HCT116 (cell line): ENCODE measurements at regions not wholly inside any gene's neighbourhood (a gene's known extent, or its start where the extent isn't known, plus 50 kb on each side); places are given as distances from the start of the nearest gene placed in this dataset.

Source experiments
- CTCF ChIP-seq, 3 experiments: fragments of 200-600 bp in 1 of 3; sonication (generic) in 1 of 3; IDR thresholded peaks in 2 of 3; conservative IDR thresholded peaks in 1 of 3; 2 replicates each; pipeline ENCODE4 v1.5.1; 2012 to 2017; ENCODE audit warnings: low read depth in 2 of 3, low read length in 2 of 3, antibody characterized with exemption in 1 of 3, borderline replicate concordance in 1 of 3, control low read depth in 1 of 3, mild to moderate bottlenecking in 1 of 3, mixed read lengths in 1 of 3, mixed run types in 1 of 3, moderate library complexity in 1 of 3; ENCODE audit not compliant: insufficient read depth in 1 of 3
- EZH2 ChIP-seq: fragments of 200-600 bp; sonication (generic); IDR thresholded peaks from 2 replicates; pipeline ENCODE4 v1.6.1; 2017; ENCODE audit warnings: antibody characterized with exemption, mixed run types

GRCh38 chr9:113695440-113695851 is 180.7 kb upstream of the ZNF618 start:
- TF ChIP-seq CTCF (IDR thresholded peaks at IDR 0.05 in 2 of 3, conservative IDR thresholded peaks at IDR 0.05 in 1 of 3; ENCODE audit: borderline replicate concordance in 1 of 3, insufficient read depth in 1 of 3, low read depth in 2 of 3, low read length in 2 of 3) = no peak
- no peak for TF ChIP-seq EZH2
